ENCODE measurements at regions not wholly inside any gene's neighbourhood (a gene's known extent, or its start where the extent isn't known, plus 50 kb on each side); places are given as distances from the start of the nearest gene placed in this dataset.

DNA sequence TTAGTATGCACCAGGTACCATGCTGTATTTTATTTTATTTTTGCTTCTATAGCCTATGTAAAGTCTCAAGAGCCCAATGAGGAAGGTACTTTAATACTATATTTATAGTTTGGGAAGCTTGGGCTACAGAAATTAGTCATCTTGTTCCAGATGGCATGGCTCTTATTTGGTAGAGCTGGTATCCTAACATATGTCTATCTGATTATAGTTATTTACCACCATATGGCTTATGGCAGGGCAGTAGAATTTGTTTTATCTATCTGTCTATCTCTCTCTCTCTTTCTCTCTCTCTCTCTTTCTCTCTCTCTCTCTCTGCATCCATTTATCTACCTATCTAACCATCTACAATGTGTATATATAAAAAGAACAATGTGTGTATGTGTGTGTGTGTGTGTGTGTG, 1293.7 kb upstream of the SLC39A10 start:
- Histone ChIP-seq H3K9me3 (ENCODE audit: control insufficient read depth, insufficient read depth, low read depth, low read length) (no peaks in the 10 kb centered on the region), H3K36me3 (ENCODE audit: control insufficient read depth in 2 of 2, insufficient read depth in 1 of 2, low read length in 2 of 2) (no peaks in the 10 kb centered on the region), H3K4me3 (ENCODE audit: low read depth, low read length) (no peak overlapping the region), H3K27ac (ENCODE audit: extremely low read depth, low read depth, low read length) (no peak overlapping the region), H3K4me1 (ENCODE audit: control insufficient read depth, insufficient read depth, low read length) (no peaks in the 10 kb centered on the region)
- CTCF ChIA-PET = no interaction called here
- TF ChIP-seq GFI1B (tag by site-specific recombination; IDR thresholded peaks at IDR 0.05) (no peak), REPIN1 (tag by site-specific recombination; IDR thresholded peaks at IDR 0.05; ENCODE audit: low read depth) (no peak), ZNF792 (tag by site-specific recombination; IDR thresholded peaks at IDR 0.05) (no peak), ZNF548 (tag by site-specific recombination; IDR thresholded peaks at IDR 0.05) (no peak), HOXD13 (CRISPR knock-in tag; IDR thresholded peaks at IDR 0.05; ENCODE audit: borderline replicate concordance) (no peak), ZNF302 (tag by site-specific recombination; IDR thresholded peaks at IDR 0.05; ENCODE audit: low read depth) (no peak), GLI2 (tag by site-specific recombination; IDR thresholded peaks at IDR 0.05; ENCODE audit: borderline replicate concordance, low read depth) (no peak), ZNF624 (tag by site-specific recombination; IDR thresholded peaks at IDR 0.05) (no peak)
- POLR2A ChIA-PET = no interaction called here

DNA sequence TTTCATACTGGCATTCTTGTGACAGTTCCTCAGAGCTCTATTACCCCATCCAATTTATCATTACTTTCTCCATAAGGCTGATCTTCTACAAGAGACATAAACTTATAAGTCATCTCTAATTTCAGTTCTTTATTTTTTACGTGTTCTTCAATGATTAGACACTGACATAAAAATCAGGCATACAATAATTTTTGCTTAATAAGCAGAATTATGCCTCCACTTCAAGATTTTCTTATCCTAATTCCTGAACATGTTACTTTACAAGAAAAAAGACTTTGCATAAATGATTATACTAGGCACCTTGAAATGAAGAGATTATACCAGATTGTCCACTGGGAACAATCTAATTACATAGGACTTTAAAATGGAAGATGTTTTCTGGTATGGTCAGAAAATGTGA, 1304.5 kb upstream of the SLC39A10 start:
- POLR2A ChIA-PET = no interaction called here

DNA sequence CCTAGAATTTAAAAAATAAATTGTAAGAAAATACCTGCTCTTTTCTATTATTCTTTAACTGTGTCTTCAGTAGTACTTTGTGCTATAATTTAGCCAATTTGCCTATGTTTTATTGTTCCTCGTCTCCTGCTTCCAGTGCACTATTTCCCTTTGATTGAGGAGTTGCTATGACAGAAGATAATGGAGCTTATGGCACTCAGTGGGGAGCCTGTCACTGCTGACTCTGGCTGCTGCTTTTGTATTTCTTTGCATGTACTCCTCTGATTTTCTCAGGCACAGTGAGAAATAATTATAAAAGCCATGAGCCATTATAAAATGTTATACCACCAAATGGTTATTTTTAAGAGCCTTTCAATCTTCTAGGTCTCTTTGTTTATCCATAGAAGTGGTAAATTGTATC, 1310.8 kb upstream of the SLC39A10 start:
- Histone ChIP-seq H3K4me3 (ENCODE audit: low read depth, low read length) (no peak overlapping the region), H3K4me1 (ENCODE audit: control insufficient read depth, insufficient read depth, low read length) (no peaks in the 10 kb centered on the region), H3K9me3 (ENCODE audit: control insufficient read depth, insufficient read depth, low read depth, low read length) (no peaks in the 10 kb centered on the region), H3K36me3 (ENCODE audit: control insufficient read depth in 2 of 2, insufficient read depth in 1 of 2, low read length in 2 of 2) (no peaks in the 10 kb centered on the region), H3K27ac (ENCODE audit: extremely low read depth, low read depth, low read length) (no peak overlapping the region)
- POLR2A ChIA-PET = no interaction called here
- CTCF ChIA-PET = no interaction called here
- TF ChIP-seq, protein P1, sequence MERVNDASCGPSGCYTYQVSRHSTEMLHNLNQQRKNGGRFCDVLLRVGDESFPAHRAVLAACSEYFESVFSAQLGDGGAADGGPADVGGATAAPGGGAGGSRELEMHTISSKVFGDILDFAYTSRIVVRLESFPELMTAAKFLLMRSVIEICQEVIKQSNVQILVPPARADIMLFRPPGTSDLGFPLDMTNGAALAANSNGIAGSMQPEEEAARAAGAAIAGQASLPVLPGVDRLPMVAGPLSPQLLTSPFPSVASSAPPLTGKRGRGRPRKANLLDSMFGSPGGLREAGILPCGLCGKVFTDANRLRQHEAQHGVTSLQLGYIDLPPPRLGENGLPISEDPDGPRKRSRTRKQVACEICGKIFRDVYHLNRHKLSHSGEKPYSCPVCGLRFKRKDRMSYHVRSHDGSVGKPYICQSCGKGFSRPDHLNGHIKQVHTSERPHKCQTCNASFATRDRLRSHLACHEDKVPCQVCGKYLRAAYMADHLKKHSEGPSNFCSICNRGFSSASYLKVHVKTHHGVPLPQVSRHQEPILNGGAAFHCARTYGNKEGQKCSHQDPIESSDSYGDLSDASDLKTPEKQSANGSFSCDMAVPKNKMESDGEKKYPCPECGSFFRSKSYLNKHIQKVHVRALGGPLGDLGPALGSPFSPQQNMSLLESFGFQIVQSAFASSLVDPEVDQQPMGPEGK (tag by site-specific recombination; IDR thresholded peaks at IDR 0.05) = no peak
- no peak for TF ChIP-seq GLIS2 (tag by site-specific recombination; IDR thresholded peaks at IDR 0.05)
- no peak for TF ChIP-seq RBAK (tag by site-specific recombination; IDR thresholded peaks at IDR 0.05)
- TF ChIP-seq ZNF416 (tag by site-specific recombination; IDR thresholded peaks at IDR 0.05) = no peak
- TF ChIP-seq KLF8 (tag by site-specific recombination; IDR thresholded peaks at IDR 0.05) = no peak
- TF ChIP-seq, protein P2, sequence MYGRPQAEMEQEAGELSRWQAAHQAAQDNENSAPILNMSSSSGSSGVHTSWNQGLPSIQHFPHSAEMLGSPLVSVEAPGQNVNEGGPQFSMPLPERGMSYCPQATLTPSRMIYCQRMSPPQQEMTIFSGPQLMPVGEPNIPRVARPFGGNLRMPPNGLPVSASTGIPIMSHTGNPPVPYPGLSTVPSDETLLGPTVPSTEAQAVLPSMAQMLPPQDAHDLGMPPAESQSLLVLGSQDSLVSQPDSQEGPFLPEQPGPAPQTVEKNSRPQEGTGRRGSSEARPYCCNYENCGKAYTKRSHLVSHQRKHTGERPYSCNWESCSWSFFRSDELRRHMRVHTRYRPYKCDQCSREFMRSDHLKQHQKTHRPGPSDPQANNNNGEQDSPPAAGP (tag by site-specific recombination; IDR thresholded peaks at IDR 0.05) = no peak

More for the DNA sequence above, 1304.5 kb upstream of the SLC39A10 start:
- no peaks in the 10 kb centered on the region for H3K9me3 ChIP-seq (ENCODE audit: control insufficient read depth, insufficient read depth, low read depth, low read length)
- no peak for TF ChIP-seq ZNF654 (tag by site-specific recombination; IDR thresholded peaks at IDR 0.05; ENCODE audit: low read depth)
- TF ChIP-seq ZFP3 (tag by site-specific recombination; IDR thresholded peaks at IDR 0.05; ENCODE audit: low read depth) = no peak
- TF ChIP-seq ZNF623 (tag by site-specific recombination; IDR thresholded peaks at IDR 0.05) = no peak
- no peak for TF ChIP-seq ZNF404 (tag by site-specific recombination; IDR thresholded peaks at IDR 0.05)
- TF ChIP-seq, protein P3, sequence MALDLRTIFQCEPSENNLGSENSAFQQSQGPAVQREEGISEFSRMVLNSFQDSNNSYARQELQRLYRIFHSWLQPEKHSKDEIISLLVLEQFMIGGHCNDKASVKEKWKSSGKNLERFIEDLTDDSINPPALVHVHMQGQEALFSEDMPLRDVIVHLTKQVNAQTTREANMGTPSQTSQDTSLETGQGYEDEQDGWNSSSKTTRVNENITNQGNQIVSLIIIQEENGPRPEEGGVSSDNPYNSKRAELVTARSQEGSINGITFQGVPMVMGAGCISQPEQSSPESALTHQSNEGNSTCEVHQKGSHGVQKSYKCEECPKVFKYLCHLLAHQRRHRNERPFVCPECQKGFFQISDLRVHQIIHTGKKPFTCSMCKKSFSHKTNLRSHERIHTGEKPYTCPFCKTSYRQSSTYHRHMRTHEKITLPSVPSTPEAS (tag by site-specific recombination; IDR thresholded peaks at IDR 0.05) = no peak
- no peak for TF ChIP-seq KLF8 (tag by site-specific recombination; IDR thresholded peaks at IDR 0.05)
- no peak overlapping the region for H3K4me3 ChIP-seq (ENCODE audit: low read depth, low read length)
- no peaks in the 10 kb centered on the region for H3K36me3 ChIP-seq (ENCODE audit: control insufficient read depth in 2 of 2, insufficient read depth in 1 of 2, low read length in 2 of 2)
- CTCF ChIA-PET = no interaction called here
- no peak overlapping the region for H3K27ac ChIP-seq (ENCODE audit: extremely low read depth, low read depth, low read length)
- no peaks in the 10 kb centered on the region for H3K4me1 ChIP-seq (ENCODE audit: control insufficient read depth, insufficient read depth, low read length)
